B cell (primary cell): ENCODE measurements at regions not wholly inside any gene's neighbourhood (a gene's known extent, or its start where the extent isn't known, plus 50 kb on each side); places are given as distances from the start of the nearest gene placed in this dataset.

Experiments used
- EZH2 ChIP-seq: IDR thresholded peaks from 2 replicates; pipeline ENCODE4 v1.6.1; 2012; ENCODE audit warnings: borderline replicate concordance, low read depth, mild to moderate bottlenecking, moderate library complexity, low read length; ENCODE audit not compliant: insufficient read depth, poor library complexity, severe bottlenecking
- TF ChIP-seq, protein P1 (sequence below): fragments of 200-600 bp; IDR thresholded peaks from one replicate; pipeline ENCODE4 v1.8.0; 2022; ENCODE audit warnings: antibody characterized with exemption, mild to moderate bottlenecking

DNA sequence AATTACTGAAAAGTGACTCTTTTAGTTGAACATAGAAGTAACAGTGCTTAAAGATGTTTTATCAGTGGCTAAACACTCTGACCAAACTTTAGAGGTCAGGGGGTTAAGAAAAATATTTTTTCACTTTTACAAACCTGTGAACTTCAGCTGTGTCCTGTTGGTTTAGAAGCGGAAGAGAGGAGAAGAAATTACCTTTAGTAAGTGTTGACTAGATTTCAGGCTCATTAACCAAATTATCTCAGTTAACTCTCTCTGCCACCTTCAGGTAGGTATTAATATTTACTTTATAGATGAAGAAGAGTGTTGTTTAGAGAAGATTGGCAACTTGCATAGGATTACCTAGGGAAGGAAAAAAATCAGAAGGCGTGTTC is 151.9 kb upstream of the CMC1 start:
- TF ChIP-seq, protein P1, sequence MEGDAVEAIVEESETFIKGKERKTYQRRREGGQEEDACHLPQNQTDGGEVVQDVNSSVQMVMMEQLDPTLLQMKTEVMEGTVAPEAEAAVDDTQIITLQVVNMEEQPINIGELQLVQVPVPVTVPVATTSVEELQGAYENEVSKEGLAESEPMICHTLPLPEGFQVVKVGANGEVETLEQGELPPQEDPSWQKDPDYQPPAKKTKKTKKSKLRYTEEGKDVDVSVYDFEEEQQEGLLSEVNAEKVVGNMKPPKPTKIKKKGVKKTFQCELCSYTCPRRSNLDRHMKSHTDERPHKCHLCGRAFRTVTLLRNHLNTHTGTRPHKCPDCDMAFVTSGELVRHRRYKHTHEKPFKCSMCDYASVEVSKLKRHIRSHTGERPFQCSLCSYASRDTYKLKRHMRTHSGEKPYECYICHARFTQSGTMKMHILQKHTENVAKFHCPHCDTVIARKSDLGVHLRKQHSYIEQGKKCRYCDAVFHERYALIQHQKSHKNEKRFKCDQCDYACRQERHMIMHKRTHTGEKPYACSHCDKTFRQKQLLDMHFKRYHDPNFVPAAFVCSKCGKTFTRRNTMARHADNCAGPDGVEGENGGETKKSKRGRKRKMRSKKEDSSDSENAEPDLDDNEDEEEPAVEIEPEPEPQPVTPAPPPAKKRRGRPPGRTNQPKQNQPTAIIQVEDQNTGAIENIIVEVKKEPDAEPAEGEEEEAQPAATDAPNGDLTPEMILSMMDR = no peak
- TF ChIP-seq EZH2 = no peak
